H1 (cell line): ENCODE measurements at regions not wholly inside any gene's neighbourhood (a gene's known extent, or its start where the extent isn't known, plus 50 kb on each side); places are given as distances from the start of the nearest gene placed in this dataset.

Experiments used
- BCL11A ChIP-seq, 2 experiments: IDR thresholded peaks; one replicate each; pipeline ENCODE4 v1.6.1; 2011; ENCODE audit warnings: low read depth in 2 of 2, low read length in 2 of 2, mild to moderate bottlenecking in 2 of 2
- CHD1 ChIP-seq: IDR thresholded peaks from 2 replicates; pipeline ENCODE4 v1.6.1; 2012; ENCODE audit warnings: low read depth, low read length, improper control_type of control experiment
- HDAC2 ChIP-seq, 2 experiments: fragments of 300-600 bp in 1 of 2; sonication (generic) in 1 of 2; IDR thresholded peaks; 2 replicates each; pipeline ENCODE4 v1.6.1; 2011 to 2012; ENCODE audit warnings: low read depth in 2 of 2, low read length in 2 of 2, mild to moderate bottlenecking in 2 of 2, moderate library complexity in 2 of 2, borderline replicate concordance in 1 of 2, inconsistent platforms in 1 of 2
- POLR2AphosphoS5 ChIP-seq: IDR thresholded peaks from 2 replicates; pipeline ENCODE4 v1.6.1; 2011; ENCODE audit warnings: low read depth, low read length
- RFX5 ChIP-seq: IDR thresholded peaks from 2 replicates; pipeline ENCODE4 v1.6.1; 2011; ENCODE audit warnings: low read depth, low read length, improper control_type of control experiment, borderline replicate concordance
- SAP30 ChIP-seq: fragments of 300-600 bp; sonication (generic); IDR thresholded peaks from 2 replicates; pipeline ENCODE4 v1.7.1; 2012; ENCODE audit warnings: low read length, moderate library complexity, mild to moderate bottlenecking, inconsistent platforms; ENCODE audit not compliant: insufficient read depth, insufficient replicate concordance
- TAF7 ChIP-seq: optimal IDR thresholded peaks from 2 replicates; pipeline ENCODE3; 2011; ENCODE audit warnings: low read depth, mild to moderate bottlenecking, inconsistent platforms, low read length, moderate library complexity, borderline replicate concordance
- TF ChIP-seq, protein P1 (sequence below): fragments of 300-600 bp; sonication (generic); IDR thresholded peaks from 2 replicates; pipeline ENCODE4 v1.7.1; 2012; ENCODE audit warnings: low read length, moderate library complexity, mild to moderate bottlenecking, inconsistent platforms; ENCODE audit not compliant: insufficient replicate concordance

GRCh38 chr11:28569106-28569505, 460.9 kb downstream of the METTL15 start (continued):
- TF ChIP-seq, protein P1, sequence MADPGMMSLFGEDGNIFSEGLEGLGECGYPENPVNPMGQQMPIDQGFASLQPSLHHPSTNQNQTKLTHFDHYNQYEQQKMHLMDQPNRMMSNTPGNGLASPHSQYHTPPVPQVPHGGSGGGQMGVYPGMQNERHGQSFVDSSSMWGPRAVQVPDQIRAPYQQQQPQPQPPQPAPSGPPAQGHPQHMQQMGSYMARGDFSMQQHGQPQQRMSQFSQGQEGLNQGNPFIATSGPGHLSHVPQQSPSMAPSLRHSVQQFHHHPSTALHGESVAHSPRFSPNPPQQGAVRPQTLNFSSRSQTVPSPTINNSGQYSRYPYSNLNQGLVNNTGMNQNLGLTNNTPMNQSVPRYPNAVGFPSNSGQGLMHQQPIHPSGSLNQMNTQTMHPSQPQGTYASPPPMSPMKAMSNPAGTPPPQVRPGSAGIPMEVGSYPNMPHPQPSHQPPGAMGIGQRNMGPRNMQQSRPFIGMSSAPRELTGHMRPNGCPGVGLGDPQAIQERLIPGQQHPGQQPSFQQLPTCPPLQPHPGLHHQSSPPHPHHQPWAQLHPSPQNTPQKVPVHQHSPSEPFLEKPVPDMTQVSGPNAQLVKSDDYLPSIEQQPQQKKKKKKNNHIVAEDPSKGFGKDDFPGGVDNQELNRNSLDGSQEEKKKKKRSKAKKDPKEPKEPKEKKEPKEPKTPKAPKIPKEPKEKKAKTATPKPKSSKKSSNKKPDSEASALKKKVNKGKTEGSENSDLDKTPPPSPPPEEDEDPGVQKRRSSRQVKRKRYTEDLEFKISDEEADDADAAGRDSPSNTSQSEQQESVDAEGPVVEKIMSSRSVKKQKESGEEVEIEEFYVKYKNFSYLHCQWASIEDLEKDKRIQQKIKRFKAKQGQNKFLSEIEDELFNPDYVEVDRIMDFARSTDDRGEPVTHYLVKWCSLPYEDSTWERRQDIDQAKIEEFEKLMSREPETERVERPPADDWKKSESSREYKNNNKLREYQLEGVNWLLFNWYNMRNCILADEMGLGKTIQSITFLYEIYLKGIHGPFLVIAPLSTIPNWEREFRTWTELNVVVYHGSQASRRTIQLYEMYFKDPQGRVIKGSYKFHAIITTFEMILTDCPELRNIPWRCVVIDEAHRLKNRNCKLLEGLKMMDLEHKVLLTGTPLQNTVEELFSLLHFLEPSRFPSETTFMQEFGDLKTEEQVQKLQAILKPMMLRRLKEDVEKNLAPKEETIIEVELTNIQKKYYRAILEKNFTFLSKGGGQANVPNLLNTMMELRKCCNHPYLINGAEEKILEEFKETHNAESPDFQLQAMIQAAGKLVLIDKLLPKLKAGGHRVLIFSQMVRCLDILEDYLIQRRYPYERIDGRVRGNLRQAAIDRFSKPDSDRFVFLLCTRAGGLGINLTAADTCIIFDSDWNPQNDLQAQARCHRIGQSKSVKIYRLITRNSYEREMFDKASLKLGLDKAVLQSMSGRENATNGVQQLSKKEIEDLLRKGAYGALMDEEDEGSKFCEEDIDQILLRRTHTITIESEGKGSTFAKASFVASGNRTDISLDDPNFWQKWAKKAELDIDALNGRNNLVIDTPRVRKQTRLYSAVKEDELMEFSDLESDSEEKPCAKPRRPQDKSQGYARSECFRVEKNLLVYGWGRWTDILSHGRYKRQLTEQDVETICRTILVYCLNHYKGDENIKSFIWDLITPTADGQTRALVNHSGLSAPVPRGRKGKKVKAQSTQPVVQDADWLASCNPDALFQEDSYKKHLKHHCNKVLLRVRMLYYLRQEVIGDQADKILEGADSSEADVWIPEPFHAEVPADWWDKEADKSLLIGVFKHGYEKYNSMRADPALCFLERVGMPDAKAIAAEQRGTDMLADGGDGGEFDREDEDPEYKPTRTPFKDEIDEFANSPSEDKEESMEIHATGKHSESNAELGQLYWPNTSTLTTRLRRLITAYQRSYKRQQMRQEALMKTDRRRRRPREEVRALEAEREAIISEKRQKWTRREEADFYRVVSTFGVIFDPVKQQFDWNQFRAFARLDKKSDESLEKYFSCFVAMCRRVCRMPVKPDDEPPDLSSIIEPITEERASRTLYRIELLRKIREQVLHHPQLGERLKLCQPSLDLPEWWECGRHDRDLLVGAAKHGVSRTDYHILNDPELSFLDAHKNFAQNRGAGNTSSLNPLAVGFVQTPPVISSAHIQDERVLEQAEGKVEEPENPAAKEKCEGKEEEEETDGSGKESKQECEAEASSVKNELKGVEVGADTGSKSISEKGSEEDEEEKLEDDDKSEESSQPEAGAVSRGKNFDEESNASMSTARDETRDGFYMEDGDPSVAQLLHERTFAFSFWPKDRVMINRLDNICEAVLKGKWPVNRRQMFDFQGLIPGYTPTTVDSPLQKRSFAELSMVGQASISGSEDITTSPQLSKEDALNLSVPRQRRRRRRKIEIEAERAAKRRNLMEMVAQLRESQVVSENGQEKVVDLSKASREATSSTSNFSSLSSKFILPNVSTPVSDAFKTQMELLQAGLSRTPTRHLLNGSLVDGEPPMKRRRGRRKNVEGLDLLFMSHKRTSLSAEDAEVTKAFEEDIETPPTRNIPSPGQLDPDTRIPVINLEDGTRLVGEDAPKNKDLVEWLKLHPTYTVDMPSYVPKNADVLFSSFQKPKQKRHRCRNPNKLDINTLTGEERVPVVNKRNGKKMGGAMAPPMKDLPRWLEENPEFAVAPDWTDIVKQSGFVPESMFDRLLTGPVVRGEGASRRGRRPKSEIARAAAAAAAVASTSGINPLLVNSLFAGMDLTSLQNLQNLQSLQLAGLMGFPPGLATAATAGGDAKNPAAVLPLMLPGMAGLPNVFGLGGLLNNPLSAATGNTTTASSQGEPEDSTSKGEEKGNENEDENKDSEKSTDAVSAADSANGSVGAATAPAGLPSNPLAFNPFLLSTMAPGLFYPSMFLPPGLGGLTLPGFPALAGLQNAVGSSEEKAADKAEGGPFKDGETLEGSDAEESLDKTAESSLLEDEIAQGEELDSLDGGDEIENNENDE: no peak
- no peak for TF ChIP-seq RFX5
- no peak for TF ChIP-seq BCL11A (IDR thresholded peaks at IDR 0.05; ENCODE audit: low read depth in 2 of 2, low read length in 2 of 2)
- no peak for TF ChIP-seq CHD1
- no peak for TF ChIP-seq POLR2AphosphoS5
- TF ChIP-seq HDAC2 (IDR thresholded peaks at IDR 0.05; ENCODE audit: borderline replicate concordance in 1 of 2, low read depth in 2 of 2, low read length in 2 of 2): no peak
- TF ChIP-seq TAF7: no peak
- no peak for TF ChIP-seq SAP30
